OCI-LY7 (cell line): ENCODE measurements at regions not wholly inside any gene's neighbourhood (a gene's known extent, or its start where the extent isn't known, plus 50 kb on each side); places are given as distances from the start of the nearest gene placed in this dataset.

Experiments used
- EZH2phosphoT487 ChIP-seq: fragments of 200-600 bp; sonication (generic); IDR thresholded peaks from 2 replicates; pipeline ENCODE4 v1.6.1; 2018; ENCODE audit warnings: low read depth, borderline replicate concordance, mild to moderate bottlenecking, mixed run types, antibody characterized with exemption, low read length, moderate library complexity, mixed read lengths
- TF ChIP-seq, protein P1 (sequence below): fragments of 200-600 bp; sonication (generic); conservative IDR thresholded peaks from 2 replicates; pipeline ENCODE4 v1.5.1; 2014; ENCODE audit warnings: mild to moderate bottlenecking, antibody characterized with exemption, low read length, moderate library complexity, mixed read lengths

- TF ChIP-seq, protein P1, sequence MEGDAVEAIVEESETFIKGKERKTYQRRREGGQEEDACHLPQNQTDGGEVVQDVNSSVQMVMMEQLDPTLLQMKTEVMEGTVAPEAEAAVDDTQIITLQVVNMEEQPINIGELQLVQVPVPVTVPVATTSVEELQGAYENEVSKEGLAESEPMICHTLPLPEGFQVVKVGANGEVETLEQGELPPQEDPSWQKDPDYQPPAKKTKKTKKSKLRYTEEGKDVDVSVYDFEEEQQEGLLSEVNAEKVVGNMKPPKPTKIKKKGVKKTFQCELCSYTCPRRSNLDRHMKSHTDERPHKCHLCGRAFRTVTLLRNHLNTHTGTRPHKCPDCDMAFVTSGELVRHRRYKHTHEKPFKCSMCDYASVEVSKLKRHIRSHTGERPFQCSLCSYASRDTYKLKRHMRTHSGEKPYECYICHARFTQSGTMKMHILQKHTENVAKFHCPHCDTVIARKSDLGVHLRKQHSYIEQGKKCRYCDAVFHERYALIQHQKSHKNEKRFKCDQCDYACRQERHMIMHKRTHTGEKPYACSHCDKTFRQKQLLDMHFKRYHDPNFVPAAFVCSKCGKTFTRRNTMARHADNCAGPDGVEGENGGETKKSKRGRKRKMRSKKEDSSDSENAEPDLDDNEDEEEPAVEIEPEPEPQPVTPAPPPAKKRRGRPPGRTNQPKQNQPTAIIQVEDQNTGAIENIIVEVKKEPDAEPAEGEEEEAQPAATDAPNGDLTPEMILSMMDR, result no peak
- TF ChIP-seq EZH2phosphoT487, result no peak
These were observed 94.2 kb upstream of the ALKAL2 start for GRCh38 chr2:381941-382727.
